T-helper 2 cell (primary cell): ENCODE measurements at regions not wholly inside any gene's neighbourhood (a gene's known extent, or its start where the extent isn't known, plus 50 kb on each side); places are given as distances from the start of the nearest gene placed in this dataset.
"Not testable (repeated sequence)": the region's sequence is repeated elsewhere in the genome, so short reads cannot be mapped to it uniquely, and the experiment has no call there.

ENCODE experiments used
- DNase-seq, 5 experiments: peaks; one replicate each; pipeline versions ENCODE4 v3.0.0 to v3.0.0-alpha.2; 2012 to 2022

DNA sequence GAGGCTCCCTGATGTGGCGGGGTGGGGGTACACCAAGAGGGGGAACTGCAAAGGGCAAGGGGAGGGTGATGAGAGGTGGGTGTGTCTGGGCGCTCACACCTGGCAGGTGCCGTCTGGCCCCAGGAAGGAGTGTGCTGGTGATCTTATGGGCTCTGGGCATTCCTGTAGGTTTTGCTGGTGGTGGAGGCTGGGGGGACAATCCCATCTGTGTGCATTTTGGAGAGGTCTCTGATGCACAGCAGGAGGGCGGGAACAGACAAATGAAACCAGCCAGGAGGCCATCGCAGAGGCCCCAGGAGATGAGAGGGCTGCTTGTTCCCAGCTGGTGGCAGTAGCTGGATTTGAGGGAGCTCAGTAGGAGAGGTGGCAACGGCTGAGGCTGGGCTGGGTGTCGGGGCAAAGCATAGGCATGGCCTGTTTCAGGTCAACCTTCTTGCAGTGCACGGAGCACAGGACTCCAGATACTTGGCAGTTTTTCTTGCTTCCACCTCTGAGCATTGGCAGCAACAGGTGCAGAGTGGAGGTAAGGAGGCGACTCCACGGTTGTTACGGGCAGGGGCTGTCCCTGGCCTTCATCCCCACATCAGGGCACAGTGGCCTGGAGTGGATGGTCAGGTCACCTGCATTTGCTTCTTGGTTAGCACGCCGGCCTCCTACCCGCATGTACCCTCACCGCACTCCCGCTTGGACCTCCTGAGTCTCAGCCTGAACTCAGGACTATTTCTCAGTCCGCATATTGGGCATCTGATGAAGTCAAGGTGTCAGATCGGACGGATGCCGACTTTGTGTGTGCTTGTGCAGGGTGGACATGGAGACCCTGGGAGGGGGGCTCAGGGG lies 194.2 kb upstream of the HDAC4 start:
- DNase-seq, result no peak

GRCh38 chr2:239594019-239594771 lies 193.4 kb upstream of the HDAC4 start:
- DNase-seq, result no peak

- no peak for DNase-seq
Measured at GRCh38 chr2:239593455-239593854, 192.6 kb upstream of the HDAC4 start.

DNA sequence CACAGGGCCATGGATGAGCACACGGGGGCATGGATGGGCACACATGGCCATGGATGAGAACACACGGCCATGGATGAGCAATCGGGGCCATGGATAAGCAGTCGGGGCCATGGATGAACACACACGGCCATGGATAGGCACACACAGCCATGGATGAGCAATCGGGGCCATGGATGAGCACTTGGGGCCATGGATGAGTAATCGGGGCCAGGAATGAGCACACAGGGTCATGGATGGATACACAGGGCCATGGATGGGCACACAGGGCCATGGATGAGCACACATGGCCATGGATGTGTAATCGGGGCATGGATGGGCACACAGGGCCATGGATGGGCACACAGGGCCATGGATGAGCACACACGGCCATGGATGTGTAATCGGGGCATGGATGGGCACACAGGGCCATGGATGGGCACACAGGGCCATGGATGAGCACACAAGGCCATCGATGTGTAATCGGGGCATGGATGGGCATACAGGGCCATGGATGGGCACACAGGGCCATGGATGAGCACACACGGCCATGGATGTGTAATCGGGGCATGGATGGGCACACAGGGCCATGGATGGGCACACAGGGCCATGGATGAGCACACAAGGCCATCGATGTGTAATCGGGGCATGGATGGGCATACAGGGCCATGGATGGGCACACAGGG lies 191.9 kb upstream of the HDAC4 start:
- not testable (repeated sequence) for DNase-seq

DNA sequence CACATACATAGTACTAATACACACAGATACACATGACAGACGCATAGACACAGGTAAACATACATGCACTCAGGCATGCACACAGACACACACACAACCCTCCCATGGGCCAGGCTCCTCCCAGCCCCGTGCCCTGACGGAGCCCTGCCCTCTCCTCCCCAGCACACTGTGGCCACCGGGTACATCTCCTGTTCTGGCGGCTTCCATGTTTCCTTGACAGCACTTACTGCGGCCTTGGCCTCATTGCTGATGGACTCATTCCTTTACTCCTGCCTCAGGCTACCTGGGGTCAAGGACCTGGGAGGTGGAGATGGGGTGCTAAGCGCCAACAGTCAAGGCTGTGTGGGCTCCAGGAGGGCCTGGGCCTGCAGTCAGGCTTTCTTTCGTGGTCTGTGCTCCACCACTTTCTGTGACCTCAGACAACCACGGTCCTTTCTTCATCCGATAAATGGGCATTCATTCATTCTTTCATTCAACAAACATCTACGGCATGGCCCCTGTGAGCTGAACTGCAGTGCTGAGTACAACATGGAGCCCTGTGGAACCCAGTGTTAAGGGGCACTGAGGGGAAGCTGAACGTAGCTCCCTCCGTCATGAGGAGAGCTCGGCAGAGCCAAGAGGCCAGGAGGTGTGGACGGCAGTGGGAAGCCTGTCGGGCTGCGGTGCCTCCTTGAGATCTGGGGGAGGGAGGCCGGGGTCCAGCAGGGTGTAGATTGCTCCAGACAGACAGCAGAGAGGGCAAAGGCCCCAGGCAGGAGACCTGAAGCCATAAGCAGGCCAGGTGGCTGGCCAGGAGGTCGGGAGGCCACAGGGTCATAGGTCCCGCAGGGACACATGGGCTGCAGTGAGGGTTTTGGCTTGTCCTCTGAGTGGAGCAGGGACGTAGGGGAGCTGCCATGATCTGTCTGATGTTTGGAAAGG lies 190.4 kb upstream of the HDAC4 start:
- no peak for DNase-seq

- DNase-seq, result no peak
Measured at GRCh38 chr2:239590276-239590675, 189.5 kb upstream of the HDAC4 start.

DNA sequence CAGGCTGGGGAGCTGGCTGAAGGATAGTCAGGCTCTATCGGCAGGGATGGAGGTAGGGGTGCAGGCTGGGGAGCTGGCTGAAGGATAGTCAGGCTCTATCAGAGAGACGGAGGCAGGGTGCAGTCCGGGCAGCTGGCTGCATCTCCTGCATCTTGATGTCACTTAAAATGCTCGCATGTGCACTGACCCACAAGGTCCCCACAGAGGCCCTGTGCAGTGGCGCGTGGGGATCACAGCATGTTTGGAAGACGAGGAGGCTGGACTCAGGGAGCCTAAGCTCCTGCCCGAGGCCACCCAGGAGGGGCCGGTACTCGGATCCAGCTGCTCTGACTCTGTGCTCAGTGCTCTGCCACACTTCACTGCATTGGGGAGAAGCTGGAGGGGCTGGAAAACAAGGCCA lies 189.0 kb upstream of the HDAC4 start:
- peak in 1 of 5 experiments; percentile 2 for DNase-seq

DNA sequence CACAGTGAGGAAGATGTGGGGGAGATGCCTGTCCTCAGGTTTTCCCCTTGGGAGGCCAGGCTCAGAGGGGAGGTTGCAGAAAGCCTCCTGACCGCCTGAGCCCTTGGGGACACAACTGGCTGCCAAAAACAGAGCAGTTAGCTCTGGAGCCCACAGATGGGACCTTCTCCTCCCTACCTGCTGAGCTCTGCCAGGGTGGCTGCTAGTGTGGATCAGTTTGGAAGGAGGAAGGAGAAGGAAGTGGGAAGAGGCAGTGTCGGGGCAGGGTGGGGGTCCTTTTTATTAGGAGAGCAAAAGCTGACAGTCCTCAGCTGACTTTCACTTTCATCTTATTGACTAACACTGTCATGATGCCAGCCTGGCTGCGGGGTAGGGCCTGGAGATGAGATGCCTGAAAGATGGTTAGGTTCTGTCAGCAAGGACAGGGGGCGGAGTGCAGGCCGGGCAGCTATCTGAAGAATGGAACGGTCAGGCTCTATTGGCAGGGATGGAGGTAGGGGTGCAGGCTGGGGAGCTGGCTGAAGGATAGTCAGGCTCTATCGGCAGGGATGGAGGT lies 188.5 kb upstream of the HDAC4 start:
- DNase-seq, result no peak

DNA sequence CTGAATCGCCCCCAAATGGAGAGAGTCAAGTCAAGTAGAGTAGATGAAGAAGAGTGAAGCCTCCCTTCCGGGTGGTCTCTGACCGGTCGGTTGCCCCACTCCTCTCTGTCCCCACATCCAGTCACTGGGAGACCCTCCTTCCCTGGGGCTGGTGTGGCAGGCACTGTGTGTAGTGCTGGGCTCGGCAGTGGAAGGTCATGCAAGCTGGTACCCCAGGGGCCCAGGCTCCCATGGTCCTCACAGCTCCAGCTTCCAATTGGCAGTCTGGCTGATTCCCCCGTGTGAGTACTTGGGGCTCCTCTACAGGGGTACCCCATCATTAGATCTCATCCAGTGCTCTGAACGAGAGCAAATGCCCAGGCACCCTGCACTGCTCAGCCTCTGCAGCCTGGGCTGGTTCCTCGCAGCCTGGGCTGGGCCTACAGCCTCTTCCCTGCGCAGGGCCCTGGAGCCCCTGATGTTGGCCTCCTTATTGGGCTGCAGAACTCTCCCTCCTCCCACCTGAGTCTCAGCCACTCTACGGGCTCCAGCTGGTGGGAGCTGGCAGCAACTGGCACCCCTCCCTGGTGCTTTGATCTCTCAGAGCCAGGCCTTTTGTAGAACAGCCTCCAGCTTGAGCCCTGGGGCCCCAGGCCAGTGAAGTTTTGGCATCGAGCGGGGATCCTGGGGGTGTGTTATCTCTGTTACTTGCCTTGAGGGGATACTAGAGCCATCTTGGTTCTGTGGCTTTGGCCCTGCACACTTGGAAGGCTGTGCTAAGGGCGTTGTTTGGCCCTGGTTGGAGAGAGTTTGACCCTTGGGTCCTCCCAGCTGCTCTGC lies 187.8 kb upstream of the HDAC4 start:
- no peak for DNase-seq

GRCh38 chr2:239587841-239588240 lies 187.0 kb upstream of the HDAC4 start:
- DNase-seq, result no peak

DNA sequence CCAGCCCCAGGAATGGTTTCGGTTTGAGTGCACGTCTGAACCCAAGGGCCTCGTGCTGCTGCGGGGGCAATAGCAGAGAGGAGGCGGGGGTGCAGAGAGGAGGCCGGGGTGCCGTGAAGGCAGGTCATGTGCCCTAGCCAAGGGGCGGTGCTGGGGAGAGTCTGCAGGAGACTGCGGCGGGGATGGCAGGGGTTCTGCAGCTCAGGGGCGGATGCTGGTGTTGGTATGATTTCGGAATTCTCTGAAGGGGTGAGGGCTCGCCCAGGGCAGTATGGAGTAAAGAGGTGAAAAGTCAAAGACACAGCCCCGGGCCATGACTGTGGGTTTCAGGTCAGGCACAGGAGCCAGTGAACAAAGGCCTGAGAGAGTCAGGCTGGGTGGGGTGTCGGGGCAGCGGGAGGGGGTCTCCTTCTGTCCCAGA lies 186.5 kb upstream of the HDAC4 start:
- no peak for DNase-seq

DNA sequence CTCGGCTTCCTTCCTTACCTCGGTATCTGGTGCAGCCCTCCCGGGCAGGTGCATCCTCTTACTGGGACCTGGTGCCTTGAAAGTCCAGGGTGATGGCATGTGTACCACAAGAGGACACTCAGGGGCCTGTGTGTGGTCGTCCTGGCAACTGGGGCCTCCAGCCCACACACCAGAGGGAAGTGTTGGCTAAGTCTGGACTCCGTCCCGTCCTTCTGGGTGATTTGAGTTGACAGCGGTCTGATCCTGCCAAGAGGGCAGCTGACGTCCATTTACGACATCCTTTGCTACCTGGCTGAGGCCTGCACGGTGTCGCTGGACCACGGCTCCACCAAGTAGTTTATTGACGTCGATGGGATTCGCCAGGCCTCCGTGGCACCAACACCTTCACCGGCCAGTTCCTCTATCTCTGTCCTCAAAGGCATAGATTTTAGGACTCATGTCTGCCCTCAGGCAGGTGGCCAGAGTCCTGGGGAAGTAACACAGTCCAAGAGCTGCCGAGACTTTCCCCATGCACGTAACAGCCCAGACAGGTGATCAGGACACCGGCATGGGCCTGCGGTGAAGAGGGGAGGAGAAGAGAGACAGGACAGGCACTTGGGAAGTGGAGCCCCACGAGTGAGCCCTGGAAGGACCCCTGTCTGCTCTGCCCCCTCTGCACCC lies 186.0 kb upstream of the HDAC4 start:
- no peak for DNase-seq

- DNase-seq, result no peak
Measured at GRCh38 chr2:239585422-239585821, 184.6 kb upstream of the HDAC4 start.

DNA sequence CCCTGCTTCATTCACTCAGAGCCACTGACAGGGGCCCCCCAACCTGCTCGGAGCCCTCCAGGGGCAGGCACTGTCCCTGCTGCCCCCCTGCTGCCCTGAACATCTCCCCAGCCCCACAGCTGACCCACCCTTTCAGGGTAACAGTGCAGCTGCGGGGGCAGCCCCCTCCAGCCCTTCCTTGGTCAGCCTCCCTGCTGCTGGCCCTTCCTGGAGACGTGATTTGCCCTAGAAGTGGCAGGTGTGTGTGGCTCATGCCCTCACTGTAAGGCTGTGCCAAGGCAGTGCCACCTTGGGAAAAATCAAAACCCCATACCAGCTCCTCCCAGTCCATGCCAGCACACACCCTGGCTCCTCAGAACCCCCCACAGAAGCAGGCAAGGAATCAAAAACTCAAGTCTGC lies 184.2 kb upstream of the HDAC4 start:
- no peak for DNase-seq

DNA sequence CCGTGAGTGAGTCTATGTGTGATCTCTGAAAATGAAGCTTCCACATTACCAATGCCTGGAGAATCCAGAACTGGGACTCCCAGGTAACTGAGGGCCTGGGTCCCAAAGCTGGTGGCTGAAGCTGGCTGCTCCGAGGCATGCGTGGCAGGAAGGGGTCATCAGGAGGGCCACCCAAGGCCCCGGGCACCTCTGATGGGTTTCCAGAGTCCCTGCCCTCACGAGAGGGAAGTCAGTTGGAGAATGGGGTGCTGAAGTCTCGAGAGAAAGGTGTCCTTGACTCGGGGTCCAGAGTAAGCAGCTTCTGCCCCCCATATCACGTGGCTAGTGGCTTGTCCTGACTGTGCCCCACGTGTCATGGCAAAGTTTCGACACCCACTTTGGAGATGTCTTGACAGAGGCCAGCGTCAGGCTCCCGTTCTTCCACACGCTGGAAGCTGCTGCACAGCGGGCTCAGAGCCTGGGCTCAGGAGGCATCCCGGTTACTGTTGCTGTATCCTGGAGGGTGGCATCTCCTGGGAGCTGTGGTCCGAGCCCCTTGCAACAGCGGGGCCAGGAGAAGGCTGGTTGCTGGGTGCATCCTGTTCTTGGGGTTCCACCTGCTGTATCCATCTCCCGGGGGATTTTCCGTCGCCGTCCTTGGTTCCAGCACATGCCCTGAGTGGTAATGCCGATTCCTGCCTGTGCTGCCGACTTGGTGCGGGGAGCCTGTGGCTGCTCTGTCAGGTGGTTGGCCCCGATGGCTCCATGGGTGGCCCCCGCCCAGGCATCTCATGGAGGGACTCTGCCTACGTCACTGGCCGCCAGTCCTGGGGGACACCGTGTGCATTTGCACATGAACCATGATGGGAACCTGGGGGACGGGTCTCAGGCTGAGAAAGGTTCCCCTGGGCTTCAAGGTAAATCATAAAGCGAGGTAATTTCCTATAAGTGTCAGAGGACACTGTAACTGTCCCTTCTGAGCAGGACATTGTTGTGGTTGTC lies 183.3 kb upstream of the HDAC4 start:
- DNase-seq, result no peak

DNA sequence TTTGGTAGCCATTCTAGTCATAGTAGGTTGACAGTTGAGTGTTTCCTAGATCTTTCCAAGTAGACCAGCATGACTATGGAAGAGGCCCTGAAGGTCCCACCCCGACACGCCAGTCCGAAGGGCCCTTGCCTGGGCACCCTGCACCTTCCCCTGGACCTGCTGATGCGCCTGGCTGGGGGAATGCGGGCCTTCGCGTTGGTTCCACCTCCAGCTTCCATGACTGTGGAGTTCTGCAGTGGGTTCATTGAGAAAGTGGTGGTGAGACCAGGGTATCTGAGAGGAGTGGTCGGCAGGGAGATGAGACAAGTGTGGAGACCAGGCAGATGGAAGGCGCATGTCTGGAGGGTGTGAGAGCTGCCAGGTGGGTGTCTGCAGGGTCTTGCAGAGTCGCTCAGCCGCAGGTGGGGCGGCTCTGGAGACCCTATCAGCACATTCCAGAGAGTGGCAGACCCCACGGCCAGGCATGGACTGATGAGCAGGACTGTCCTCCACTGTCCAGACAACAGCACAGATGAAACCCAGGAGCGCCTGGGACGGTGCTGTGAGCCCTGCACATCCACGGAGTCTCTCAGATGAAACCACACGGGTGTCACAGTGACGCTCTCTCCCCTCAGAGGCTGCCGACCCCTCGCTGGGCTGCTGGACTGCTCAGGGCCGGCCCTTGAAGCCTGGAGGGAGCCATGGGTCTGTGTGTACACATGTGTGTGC lies 182.5 kb upstream of the HDAC4 start:
- DNase-seq, result no peak

DNA sequence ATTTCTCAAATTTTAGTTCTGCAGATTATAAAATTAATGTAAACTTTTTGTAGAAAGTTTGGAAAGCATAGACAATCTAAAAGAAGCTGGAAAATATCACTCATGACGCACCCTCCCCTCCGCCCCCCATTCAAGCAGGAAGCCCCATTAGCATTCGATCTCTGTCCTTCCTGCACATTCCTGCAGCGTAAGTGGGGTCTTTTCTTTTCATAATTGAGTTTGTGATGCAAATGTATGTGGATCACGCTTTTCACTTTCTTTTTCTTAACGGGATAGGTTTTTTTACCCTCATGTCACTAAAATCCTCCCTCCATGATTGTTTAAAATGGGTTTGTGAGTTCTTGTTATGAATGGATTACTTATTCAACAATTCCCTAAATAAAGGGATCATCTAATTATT lies 181.7 kb upstream of the HDAC4 start:
- no peak for DNase-seq

GRCh38 chr2:239581352-239581901 lies 180.6 kb upstream of the HDAC4 start:
- no peak for DNase-seq

DNA sequence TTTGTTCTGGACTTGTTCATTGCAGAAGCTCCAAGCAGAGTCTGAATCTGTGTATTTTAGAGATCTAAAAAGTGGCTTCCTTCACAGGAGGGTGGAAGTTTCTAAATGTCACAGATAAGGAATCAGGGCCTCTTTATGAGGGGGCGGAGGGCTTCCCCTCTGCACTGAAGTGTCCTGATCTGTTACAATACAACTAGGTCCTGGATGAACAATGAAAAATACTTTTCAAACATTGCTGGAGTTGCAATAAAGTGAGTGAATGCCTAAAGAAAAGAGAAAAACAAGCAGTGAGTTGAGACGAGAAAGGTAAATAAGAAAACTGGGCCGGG lies 179.3 kb upstream of the HDAC4 start:
- DNase-seq, result no peak
